B cell (primary cell): ENCODE measurements at regions not wholly inside any gene's neighbourhood (a gene's known extent, or its start where the extent isn't known, plus 50 kb on each side); places are given as distances from the start of the nearest gene placed in this dataset.

Experiments
- CTCF ChIP-seq: fragments of 200-600 bp; IDR thresholded peaks from one replicate; pipeline ENCODE4 v1.8.0; 2022; ENCODE audit warnings: antibody characterized with exemption, mild to moderate bottlenecking
- EZH2 ChIP-seq: IDR thresholded peaks from 2 replicates; pipeline ENCODE4 v1.6.1; 2012; ENCODE audit warnings: borderline replicate concordance, low read depth, mild to moderate bottlenecking, moderate library complexity, low read length; ENCODE audit not compliant: insufficient read depth, poor library complexity, severe bottlenecking

- peak; percentile 65 for TF ChIP-seq CTCF
- TF ChIP-seq EZH2, result no peak
Measured at GRCh38 chr14:71855399-71856036, 76.7 kb upstream of the RGS6 start.
